ENCODE measurements at regions not wholly inside any gene's neighbourhood (a gene's known extent, or its start where the extent isn't known, plus 50 kb on each side); places are given as distances from the start of the nearest gene placed in this dataset.

DNA sequence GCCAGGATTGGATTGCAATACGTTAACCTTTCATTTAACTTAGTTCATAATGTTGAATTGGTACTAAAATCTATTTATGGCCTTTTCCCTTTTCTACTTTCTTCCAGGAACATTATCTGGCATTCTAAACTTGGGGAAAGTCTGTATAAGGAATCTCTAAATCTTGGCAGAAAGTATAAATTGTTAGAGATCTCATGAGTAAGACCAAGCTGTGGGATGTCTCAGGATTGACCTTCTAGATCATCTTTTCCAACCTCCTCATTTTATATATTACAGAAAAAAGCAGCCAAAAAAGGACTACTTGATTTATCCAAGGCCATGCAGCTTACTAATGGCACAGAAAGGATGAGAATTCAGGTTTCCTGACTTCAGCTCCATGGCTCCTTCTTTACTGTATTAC is 598.3 kb downstream of the INHBA start:
- intact Hi-C loops (cut with DNase I) = no loop called here
- no peak overlapping the region for H3K27ac ChIP-seq
- H3K9me3 ChIP-seq = no peaks in the 10 kb centered on the region
- no peak overlapping the region for H3K4me3 ChIP-seq
- no peaks in the 10 kb centered on the region for H3K27me3 ChIP-seq (replicated peaks; ENCODE audit: insufficient read depth)
- WGBS = 57% methylated on average over 1 of the region's 1 CpG
- no peaks in the 10 kb centered on the region for H3K36me3 ChIP-seq
- no peak for TF ChIP-seq POLR2AphosphoS5 (IDR thresholded peaks at IDR 0.05)
- TF ChIP-seq, protein P1, sequence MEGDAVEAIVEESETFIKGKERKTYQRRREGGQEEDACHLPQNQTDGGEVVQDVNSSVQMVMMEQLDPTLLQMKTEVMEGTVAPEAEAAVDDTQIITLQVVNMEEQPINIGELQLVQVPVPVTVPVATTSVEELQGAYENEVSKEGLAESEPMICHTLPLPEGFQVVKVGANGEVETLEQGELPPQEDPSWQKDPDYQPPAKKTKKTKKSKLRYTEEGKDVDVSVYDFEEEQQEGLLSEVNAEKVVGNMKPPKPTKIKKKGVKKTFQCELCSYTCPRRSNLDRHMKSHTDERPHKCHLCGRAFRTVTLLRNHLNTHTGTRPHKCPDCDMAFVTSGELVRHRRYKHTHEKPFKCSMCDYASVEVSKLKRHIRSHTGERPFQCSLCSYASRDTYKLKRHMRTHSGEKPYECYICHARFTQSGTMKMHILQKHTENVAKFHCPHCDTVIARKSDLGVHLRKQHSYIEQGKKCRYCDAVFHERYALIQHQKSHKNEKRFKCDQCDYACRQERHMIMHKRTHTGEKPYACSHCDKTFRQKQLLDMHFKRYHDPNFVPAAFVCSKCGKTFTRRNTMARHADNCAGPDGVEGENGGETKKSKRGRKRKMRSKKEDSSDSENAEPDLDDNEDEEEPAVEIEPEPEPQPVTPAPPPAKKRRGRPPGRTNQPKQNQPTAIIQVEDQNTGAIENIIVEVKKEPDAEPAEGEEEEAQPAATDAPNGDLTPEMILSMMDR (IDR thresholded peaks at IDR 0.05) = no peak
- TF ChIP-seq POLR2A (IDR thresholded peaks at IDR 0.05) = no peak
- no peaks in the 10 kb centered on the region for H3K4me1 ChIP-seq (replicated peaks)
- no peak for DNase-seq (ENCODE audit: low spot score)

GRCh38 chr7:41103331-41103730 is 599.6 kb downstream of the INHBA start:
- Histone ChIP-seq H3K27ac (no peak overlapping the region), H3K9me3 (no peaks in the 10 kb centered on the region), H3K27me3 (replicated peaks; ENCODE audit: insufficient read depth) (no peaks in the 10 kb centered on the region), H3K36me3 (no peaks in the 10 kb centered on the region), H3K4me3 (no peak overlapping the region), H3K4me1 (replicated peaks) (no peaks in the 10 kb centered on the region)
- DNase-seq (ENCODE audit: low spot score) = no peak
- no peak for TF ChIP-seq POLR2A (IDR thresholded peaks at IDR 0.05)
- TF ChIP-seq, protein P1 (IDR thresholded peaks at IDR 0.05) = no peak
- no peak for TF ChIP-seq POLR2AphosphoS5 (IDR thresholded peaks at IDR 0.05)
- intact Hi-C loops (cut with DNase I) = no loop called here

GRCh38 chr7:41098846-41099245 is 604.0 kb downstream of the INHBA start:
- DNase-seq (ENCODE audit: low spot score) = no peak
- Histone ChIP-seq H3K9me3 (no peaks in the 10 kb centered on the region), H3K4me3 (no peak overlapping the region), H3K4me1 (replicated peaks) (no peaks in the 10 kb centered on the region), H3K27ac (no peak overlapping the region), H3K27me3 (replicated peaks; ENCODE audit: insufficient read depth) (no peaks in the 10 kb centered on the region), H3K36me3 (no peaks in the 10 kb centered on the region)
- intact Hi-C loops (cut with DNase I) = no loop called here
- TF ChIP-seq POLR2A (IDR thresholded peaks at IDR 0.05) = no peak
- TF ChIP-seq POLR2AphosphoS5 (IDR thresholded peaks at IDR 0.05) = no peak
- TF ChIP-seq, protein P1 (IDR thresholded peaks at IDR 0.05) = no peak
- WGBS = 94% methylated on average over 5 of the region's 5 CpGs

DNA sequence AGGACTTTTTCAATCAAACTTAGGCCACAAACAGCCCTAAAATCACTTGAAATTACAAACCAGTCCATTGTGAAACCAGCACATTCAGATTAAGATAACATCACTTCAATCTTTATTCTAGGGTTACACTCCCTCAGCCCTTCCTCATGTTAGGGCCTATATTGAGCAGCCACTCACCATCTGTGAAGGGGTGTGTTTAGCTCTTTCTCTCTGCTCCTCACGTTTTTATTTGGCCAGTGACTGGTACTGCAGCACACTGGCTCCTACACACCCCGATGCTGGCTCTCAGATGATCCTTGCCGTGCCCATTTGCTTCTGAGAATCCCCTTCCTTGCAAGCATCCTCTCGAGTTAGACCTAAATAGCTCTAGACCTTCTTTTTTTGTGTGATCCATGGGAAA is 604.5 kb downstream of the INHBA start:
- no peak for DNase-seq (ENCODE audit: low spot score)
- TF ChIP-seq POLR2AphosphoS5 (IDR thresholded peaks at IDR 0.05) = no peak
- no peak for TF ChIP-seq POLR2A (IDR thresholded peaks at IDR 0.05)
- TF ChIP-seq, protein P1 (IDR thresholded peaks at IDR 0.05) = no peak
- intact Hi-C loops (cut with DNase I) = no loop called here
- Histone ChIP-seq H3K36me3 (no peaks in the 10 kb centered on the region), H3K27me3 (replicated peaks; ENCODE audit: insufficient read depth) (no peaks in the 10 kb centered on the region), H3K9me3 (no peaks in the 10 kb centered on the region), H3K27ac (no peak overlapping the region), H3K4me1 (replicated peaks) (no peaks in the 10 kb centered on the region), H3K4me3 (no peak overlapping the region)
- WGBS = 75% methylated on average over 4 of the region's 4 CpGs

DNA sequence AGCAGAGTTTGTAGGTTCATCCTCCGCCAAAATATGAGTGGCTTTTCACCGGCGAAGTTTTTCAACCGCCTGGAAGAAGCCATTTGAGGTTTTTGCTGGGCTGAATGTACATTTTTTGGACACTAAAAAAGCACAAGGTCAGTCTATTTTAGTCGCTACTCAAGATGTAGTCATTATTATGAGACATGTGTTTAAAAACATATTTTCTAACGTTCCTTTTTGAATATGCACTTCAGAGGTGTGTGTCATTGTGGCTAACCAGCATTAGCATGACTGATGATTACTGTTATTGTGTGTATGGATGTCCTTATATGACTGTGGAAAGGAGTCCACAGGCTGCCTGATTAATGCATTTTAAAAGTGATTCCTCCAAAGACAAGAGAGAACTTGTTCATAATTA is 605.4 kb downstream of the INHBA start:
- 90% methylated on average over 6 of the region's 6 CpGs for WGBS
- DNase-seq (ENCODE audit: low spot score) = no peak
- H3K4me3 ChIP-seq = no peak overlapping the region
- no peaks in the 10 kb centered on the region for H3K36me3 ChIP-seq
- H3K4me1 ChIP-seq (replicated peaks) = no peaks in the 10 kb centered on the region
- no peaks in the 10 kb centered on the region for H3K27me3 ChIP-seq (replicated peaks; ENCODE audit: insufficient read depth)
- intact Hi-C loops (cut with DNase I) = no loop called here
- H3K9me3 ChIP-seq = no peaks in the 10 kb centered on the region
- H3K27ac ChIP-seq = no peak overlapping the region
- TF ChIP-seq POLR2AphosphoS5 (IDR thresholded peaks at IDR 0.05) (no peak), POLR2A (IDR thresholded peaks at IDR 0.05) (no peak)
- TF ChIP-seq, protein P1 (IDR thresholded peaks at IDR 0.05) = no peak
